ENCODE measurements at regions not wholly inside any gene's neighbourhood (a gene's known extent, or its start where the extent isn't known, plus 50 kb on each side); places are given as distances from the start of the nearest gene placed in this dataset.
A peak's percentile ranks its signal among the peaks of the same experiment; 100 is the strongest.

DNA sequence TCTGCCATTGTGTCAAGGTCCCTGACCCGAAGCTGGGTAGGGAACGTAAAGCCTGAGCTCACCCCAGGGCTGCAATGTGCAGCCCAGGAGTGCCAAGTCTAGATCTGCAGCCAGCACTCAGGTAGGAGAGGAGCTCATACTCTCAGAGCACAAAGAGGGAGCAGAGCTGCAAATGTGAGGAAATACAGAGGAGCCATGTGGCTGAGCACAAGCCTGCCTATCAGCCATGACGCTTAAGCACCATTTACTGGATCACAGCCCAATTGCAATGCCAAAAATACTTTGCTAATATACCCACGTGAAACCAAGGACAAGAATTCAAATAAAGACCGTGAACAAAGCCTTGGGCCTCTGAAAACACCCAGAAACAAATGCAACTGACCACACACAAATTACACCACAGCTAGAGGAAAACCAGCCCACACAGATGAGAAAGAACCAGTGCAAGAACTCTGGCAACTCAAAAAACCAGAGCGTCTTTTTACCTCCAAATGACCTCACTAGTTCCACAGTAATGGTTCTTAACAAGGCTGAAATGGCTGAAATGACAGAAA lies 69.0 kb upstream of the HPF1 start (continued):
- TF ChIP-seq REPIN1 (CRISPR knock-in tag; IDR thresholded peaks at IDR 0.05; ENCODE audit: borderline replicate concordance, low read depth) = no peak
- TF ChIP-seq ZNF776 (CRISPR knock-in tag; IDR thresholded peaks at IDR 0.05) = no peak
- TF ChIP-seq ZSCAN25 (CRISPR knock-in tag; IDR thresholded peaks at IDR 0.05) = no peak
- TF ChIP-seq, protein P1, sequence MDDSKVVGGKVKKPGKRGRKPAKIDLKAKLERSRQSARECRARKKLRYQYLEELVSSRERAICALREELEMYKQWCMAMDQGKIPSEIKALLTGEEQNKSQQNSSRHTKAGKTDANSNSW (CRISPR knock-in tag; IDR thresholded peaks at IDR 0.05; ENCODE audit: borderline replicate concordance) = no peak
- TF ChIP-seq KLF13 (CRISPR knock-in tag; IDR thresholded peaks at IDR 0.05) = no peak
- TF ChIP-seq ZNF205 (CRISPR knock-in tag; IDR thresholded peaks at IDR 0.05) = no peak
- TF ChIP-seq ZNF446 (CRISPR knock-in tag; IDR thresholded peaks at IDR 0.05) = no peak
- TF ChIP-seq ZNF260 (CRISPR knock-in tag; IDR thresholded peaks at IDR 0.05; ENCODE audit: borderline replicate concordance, low read depth) = no peak
- no peak for TF ChIP-seq ZNF782 (CRISPR knock-in tag; IDR thresholded peaks at IDR 0.05; ENCODE audit: borderline replicate concordance)
- no peak for TF ChIP-seq KLF11 (CRISPR knock-in tag; IDR thresholded peaks at IDR 0.05)
- no peak for TF ChIP-seq SRSF1 (optimal IDR thresholded peaks at IDR 0.05; ENCODE audit: low read depth, low read length)
- TF ChIP-seq, protein P2, sequence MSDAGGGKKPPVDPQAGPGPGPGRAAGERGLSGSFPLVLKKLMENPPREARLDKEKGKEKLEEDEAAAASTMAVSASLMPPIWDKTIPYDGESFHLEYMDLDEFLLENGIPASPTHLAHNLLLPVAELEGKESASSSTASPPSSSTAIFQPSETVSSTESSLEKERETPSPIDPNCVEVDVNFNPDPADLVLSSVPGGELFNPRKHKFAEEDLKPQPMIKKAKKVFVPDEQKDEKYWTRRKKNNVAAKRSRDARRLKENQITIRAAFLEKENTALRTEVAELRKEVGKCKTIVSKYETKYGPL (CRISPR knock-in tag; IDR thresholded peaks at IDR 0.05) = no peak

DNA sequence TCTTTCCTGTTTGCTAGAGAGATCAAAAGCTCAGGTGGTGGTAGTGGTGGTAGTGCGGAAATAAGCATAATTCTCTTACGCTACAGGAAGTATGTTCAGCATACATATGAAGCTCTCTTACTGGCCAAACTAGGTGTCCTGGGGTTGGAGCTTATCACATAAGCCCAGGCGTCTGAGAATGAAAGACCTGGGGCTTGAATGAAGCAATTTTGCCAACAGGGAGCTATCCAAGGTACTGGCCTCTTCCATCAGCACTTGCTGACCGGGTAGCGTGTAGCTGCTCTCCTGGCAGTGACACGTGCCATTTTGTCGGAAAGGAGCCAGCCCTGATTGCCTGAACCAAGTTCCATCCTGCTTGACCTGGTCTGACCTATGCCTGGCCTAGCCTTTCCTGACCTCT lies 65.9 kb upstream of the HPF1 start:
- no peak overlapping the region for H3K4me3 ChIP-seq (replicated peaks in 1 of 3; ENCODE audit: insufficient read depth in 1 of 3, low read depth in 2 of 3, low read length in 3 of 3)
- no peak overlapping the region for H3K9ac ChIP-seq (ENCODE audit: insufficient read depth, low read depth, low read length)
- H3K9me3 ChIP-seq (ENCODE audit: low read length) = no peaks in the 10 kb centered on the region
- in situ Hi-C loops (cut with HindIII; ENCODE audit: extremely low pct_ligation_motif_present, low pct_unique_long_range_greater_than_20kb) = no loop called here
- no peak overlapping the region for H2AFZ ChIP-seq (ENCODE audit: low read length)
- ChIA-PET POLR2A (no interaction called here), CTCF (ENCODE audit: low intra/inter-chr PET ratio, low total read pairs) (no interaction called here)
- H3K36me3 ChIP-seq (replicated peaks in 1 of 2; ENCODE audit: control insufficient read depth in 1 of 2, insufficient read depth in 2 of 2, low read length in 2 of 2) = no peaks in the 10 kb centered on the region
- 56% methylated on average over 2 of the region's 7 CpGs for WGBS (ENCODE audit: low lambda C conversion rate)
- H4K20me1 ChIP-seq (ENCODE audit: insufficient read depth, low read length) = no peaks in the 10 kb centered on the region
- peak; percentile 76 for ATAC-seq
- no peaks in the 10 kb centered on the region for H3K79me2 ChIP-seq (ENCODE audit: insufficient read depth, low read length)
- no peak overlapping the region for H3K4me2 ChIP-seq (ENCODE audit: low read depth, low read length)
- no TSS peak for BruUV-seq (replicated peaks)
- intact Hi-C loops (cut with micrococcal nuclease; ENCODE audit: unreplicated experiment) = no loop called here
- H3K27me3 ChIP-seq (ENCODE audit: control insufficient read depth in 1 of 2, insufficient read depth in 2 of 2, low read length in 2 of 2) = no peaks in the 10 kb centered on the region
- no peaks in the 10 kb centered on the region for H3K4me1 ChIP-seq (ENCODE audit: insufficient read depth, low read length)
- DNase-seq (ENCODE audit: low spot score) = peak; percentile 21
- no peak overlapping the region for H3K27ac ChIP-seq (ENCODE audit: extremely low read length, insufficient read depth, low read length)
- FAIRE-seq = no peak
- TF ChIP-seq NCOA5 (CRISPR knock-in tag; IDR thresholded peaks at IDR 0.05) (no peak), ZBTB8A (CRISPR knock-in tag; IDR thresholded peaks at IDR 0.05; ENCODE audit: borderline replicate concordance, low read depth) (no peak), NR2F6 (IDR thresholded peaks at IDR 0.05) (no peak), NR2F6 (CRISPR knock-in tag; IDR thresholded peaks at IDR 0.05) (no peak), ZBTB21 (CRISPR knock-in tag; IDR thresholded peaks at IDR 0.05) (no peak), ZNF83 (CRISPR knock-in tag; IDR thresholded peaks at IDR 0.05; ENCODE audit: borderline replicate concordance) (no peak), YY1 (IDR thresholded peaks at IDR 0.05; ENCODE audit: insufficient read depth, insufficient replicate concordance, low read depth, low read length) (no peak), SETDB1 (CRISPR knock-in tag; IDR thresholded peaks at IDR 0.05; ENCODE audit: borderline replicate concordance) (no peak), HDAC2 (CRISPR knock-in tag; IDR thresholded peaks at IDR 0.05) (peak; percentile 58; the same call in 1 of the 2 replicates)
- TF ChIP-seq, protein P3, sequence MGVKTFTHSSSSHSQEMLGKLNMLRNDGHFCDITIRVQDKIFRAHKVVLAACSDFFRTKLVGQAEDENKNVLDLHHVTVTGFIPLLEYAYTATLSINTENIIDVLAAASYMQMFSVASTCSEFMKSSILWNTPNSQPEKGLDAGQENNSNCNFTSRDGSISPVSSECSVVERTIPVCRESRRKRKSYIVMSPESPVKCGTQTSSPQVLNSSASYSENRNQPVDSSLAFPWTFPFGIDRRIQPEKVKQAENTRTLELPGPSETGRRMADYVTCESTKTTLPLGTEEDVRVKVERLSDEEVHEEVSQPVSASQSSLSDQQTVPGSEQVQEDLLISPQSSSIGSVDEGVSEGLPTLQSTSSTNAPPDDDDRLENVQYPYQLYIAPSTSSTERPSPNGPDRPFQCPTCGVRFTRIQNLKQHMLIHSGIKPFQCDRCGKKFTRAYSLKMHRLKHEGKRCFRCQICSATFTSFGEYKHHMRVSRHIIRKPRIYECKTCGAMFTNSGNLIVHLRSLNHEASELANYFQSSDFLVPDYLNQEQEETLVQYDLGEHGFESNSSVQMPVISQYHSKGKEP (CRISPR knock-in tag; IDR thresholded peaks at IDR 0.05) = no peak
- TF ChIP-seq, protein P4, sequence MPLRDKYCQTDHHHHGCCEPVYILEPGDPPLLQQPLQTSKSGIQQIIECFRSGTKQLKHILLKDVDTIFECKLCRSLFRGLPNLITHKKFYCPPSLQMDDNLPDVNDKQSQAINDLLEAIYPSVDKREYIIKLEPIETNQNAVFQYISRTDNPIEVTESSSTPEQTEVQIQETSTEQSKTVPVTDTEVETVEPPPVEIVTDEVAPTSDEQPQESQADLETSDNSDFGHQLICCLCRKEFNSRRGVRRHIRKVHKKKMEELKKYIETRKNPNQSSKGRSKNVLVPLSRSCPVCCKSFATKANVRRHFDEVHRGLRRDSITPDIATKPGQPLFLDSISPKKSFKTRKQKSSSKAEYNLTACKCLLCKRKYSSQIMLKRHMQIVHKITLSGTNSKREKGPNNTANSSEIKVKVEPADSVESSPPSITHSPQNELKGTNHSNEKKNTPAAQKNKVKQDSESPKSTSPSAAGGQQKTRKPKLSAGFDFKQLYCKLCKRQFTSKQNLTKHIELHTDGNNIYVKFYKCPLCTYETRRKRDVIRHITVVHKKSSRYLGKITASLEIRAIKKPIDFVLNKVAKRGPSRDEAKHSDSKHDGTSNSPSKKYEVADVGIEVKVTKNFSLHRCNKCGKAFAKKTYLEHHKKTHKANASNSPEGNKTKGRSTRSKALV (CRISPR knock-in tag; IDR thresholded peaks at IDR 0.05) = no peak

All from HepG2 (cell line).